ENCODE measurements at regions not wholly inside any gene's neighbourhood (a gene's known extent, or its start where the extent isn't known, plus 50 kb on each side); places are given as distances from the start of the nearest gene placed in this dataset.

- TF ChIP-seq, protein P1, sequence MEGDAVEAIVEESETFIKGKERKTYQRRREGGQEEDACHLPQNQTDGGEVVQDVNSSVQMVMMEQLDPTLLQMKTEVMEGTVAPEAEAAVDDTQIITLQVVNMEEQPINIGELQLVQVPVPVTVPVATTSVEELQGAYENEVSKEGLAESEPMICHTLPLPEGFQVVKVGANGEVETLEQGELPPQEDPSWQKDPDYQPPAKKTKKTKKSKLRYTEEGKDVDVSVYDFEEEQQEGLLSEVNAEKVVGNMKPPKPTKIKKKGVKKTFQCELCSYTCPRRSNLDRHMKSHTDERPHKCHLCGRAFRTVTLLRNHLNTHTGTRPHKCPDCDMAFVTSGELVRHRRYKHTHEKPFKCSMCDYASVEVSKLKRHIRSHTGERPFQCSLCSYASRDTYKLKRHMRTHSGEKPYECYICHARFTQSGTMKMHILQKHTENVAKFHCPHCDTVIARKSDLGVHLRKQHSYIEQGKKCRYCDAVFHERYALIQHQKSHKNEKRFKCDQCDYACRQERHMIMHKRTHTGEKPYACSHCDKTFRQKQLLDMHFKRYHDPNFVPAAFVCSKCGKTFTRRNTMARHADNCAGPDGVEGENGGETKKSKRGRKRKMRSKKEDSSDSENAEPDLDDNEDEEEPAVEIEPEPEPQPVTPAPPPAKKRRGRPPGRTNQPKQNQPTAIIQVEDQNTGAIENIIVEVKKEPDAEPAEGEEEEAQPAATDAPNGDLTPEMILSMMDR (IDR thresholded peaks at IDR 0.05) = no peak
- TF ChIP-seq ZFX (IDR thresholded peaks at IDR 0.05; ENCODE audit: borderline replicate concordance) = no peak
Observed at GRCh38 chr14:104335611-104336010, 197.2 kb downstream of the KIF26A start.

Data from 22Rv1 (cell line).